ENCODE measurements at regions not wholly inside any gene's neighbourhood (a gene's known extent, or its start where the extent isn't known, plus 50 kb on each side); places are given as distances from the start of the nearest gene placed in this dataset.
"Not testable (repeated sequence)": the region's sequence is repeated elsewhere in the genome, so short reads cannot be mapped to it uniquely, and the experiment has no call there.

DNA sequence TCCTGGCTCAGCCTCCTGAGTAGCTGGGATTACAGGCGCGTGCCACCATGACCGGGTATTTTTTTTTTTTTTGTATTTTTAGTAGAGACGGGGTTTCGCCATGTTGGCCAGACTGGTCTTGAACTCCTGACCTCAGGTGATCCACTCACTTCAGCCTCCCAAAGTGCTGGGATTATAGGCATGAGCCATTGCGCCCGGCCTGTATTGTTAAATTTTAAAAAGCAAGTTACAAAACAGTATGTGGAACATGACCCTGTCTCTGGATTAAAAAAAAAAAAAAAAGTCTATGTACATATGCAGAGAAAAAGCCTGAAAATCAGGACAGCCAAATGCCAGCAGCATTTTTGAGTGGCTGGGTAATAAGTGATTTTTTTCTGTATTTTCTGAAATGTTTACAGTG lies 64.8 kb upstream of the UXS1 start:
- H4K5ac ChIP-seq (ENCODE audit: insufficient read length, low read depth, low read length); DNase-seq (ENCODE audit: low read depth in 1 of 2, low spot score in 2 of 2); H3K4ac ChIP-seq (replicated peaks; ENCODE audit: insufficient read length, low read depth, low read length); H4K20me1 ChIP-seq (replicated peaks in 1 of 2; ENCODE audit: control insufficient read depth in 1 of 2, insufficient read depth in 2 of 2, low read length in 2 of 2); H3K79me1 ChIP-seq (ENCODE audit: low read depth, low read length); H3K18ac ChIP-seq (ENCODE audit: extremely low read depth, low read length); H3K27ac ChIP-seq (ENCODE audit: low read depth, low read length); H2BK20ac ChIP-seq (ENCODE audit: low read length); H3K4me2 ChIP-seq (ENCODE audit: insufficient read depth in 1 of 2, low read depth in 2 of 2, low read length in 2 of 2); H4K8ac ChIP-seq (ENCODE audit: extremely low read depth, insufficient read depth, low read length); H2BK15ac ChIP-seq (ENCODE audit: low read length); H3K23me2 ChIP-seq (ENCODE audit: low read depth, low read length); H3K4me3 ChIP-seq (ENCODE audit: extremely low read depth in 1 of 4, insufficient read depth in 2 of 4, low read depth in 3 of 4, low read length in 4 of 4); H3K4me1 ChIP-seq (replicated peaks in 1 of 4; ENCODE audit: control insufficient read depth in 3 of 4, insufficient read depth in 4 of 4, low read length in 3 of 4); FAIRE-seq; H3K23ac ChIP-seq (ENCODE audit: insufficient read length); H3K9me3 ChIP-seq (ENCODE audit: insufficient read depth in 2 of 2, low read depth in 1 of 2, low read length in 1 of 2); H3K9ac ChIP-seq (replicated peaks in 1 of 4; ENCODE audit: extremely low read depth in 1 of 4, low read depth in 3 of 4, low read length in 3 of 4); H3K36me3 ChIP-seq (ENCODE audit: control insufficient read depth in 2 of 4, insufficient read depth in 4 of 4, low read length in 3 of 4); H2BK120ac ChIP-seq (replicated peaks; ENCODE audit: low read depth, low read length); H2AK5ac ChIP-seq (ENCODE audit: low read depth, low read length); H3K56ac ChIP-seq (replicated peaks; ENCODE audit: insufficient read length, low read depth, low read length); H3K27me3 ChIP-seq (replicated peaks in 1 of 4; ENCODE audit: control insufficient read depth in 3 of 4, extremely low read depth in 1 of 4, insufficient read depth in 3 of 4, low read length in 3 of 4); H3K79me2 ChIP-seq (ENCODE audit: control insufficient read depth in 1 of 2, insufficient read depth in 2 of 2, low read length in 2 of 2); H4K91ac ChIP-seq (replicated peaks; ENCODE audit: insufficient read length, low read length); H2BK12ac ChIP-seq (ENCODE audit: low read depth, low read length); CTCF ChIA-PET (ENCODE audit: partially characterized antibody); H2AFZ ChIP-seq (ENCODE audit: low read length); POLR2A ChIA-PET (ENCODE audit: partially characterized antibody); H2BK5ac ChIP-seq (ENCODE audit: low read depth, low read length); H3K14ac ChIP-seq (ENCODE audit: insufficient read length): not testable (repeated sequence)
- WGBS, 2 experiments (ENCODE audit: extremely low coverage in 1 of 2, insufficient coverage in 1 of 2, insufficient read length in 1 of 2, insufficient replicate concordance in 2 of 2, low coverage in 1 of 2, low lambda C conversion rate in 2 of 2, missing lambda C conversion rate in 1 of 2): 98% methylated on average over 7 of the region's 7 CpGs; no CpG with 5 or more reads in 1 of the 2 experiments
